ENCODE measurements at regions not wholly inside any gene's neighbourhood (a gene's known extent, or its start where the extent isn't known, plus 50 kb on each side); places are given as distances from the start of the nearest gene placed in this dataset.

- no peak for DNase-seq (ENCODE audit: low read depth)
These were observed 283.6 kb downstream of the ELAVL2 start for GRCh38 chr9:23542438-23542837.

GRCh38 chr9:23542927-23543326 is 283.1 kb downstream of the ELAVL2 start:
- no peak for DNase-seq (ENCODE audit: low read depth)

DNA sequence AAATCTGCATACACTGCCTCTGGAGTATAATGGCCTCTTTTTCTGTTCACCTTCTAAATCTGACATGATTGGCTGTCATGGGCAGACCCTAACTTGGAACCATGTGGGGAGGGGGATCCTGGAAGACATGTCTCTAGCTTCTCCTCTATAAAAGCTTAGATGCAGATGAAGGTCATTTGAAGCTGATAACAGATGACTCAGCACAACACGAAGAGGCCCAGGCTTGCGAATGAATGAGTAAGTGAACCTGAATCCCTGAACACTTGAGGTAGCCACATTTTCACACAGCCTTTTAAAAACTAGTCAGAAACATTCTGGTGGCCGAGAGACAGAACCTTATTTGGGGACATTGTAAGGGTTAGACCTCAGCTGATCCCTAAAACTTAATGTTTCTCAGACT is 282.6 kb downstream of the ELAVL2 start:
- DNase-seq (ENCODE audit: low read depth): no peak

- DNase-seq (ENCODE audit: low read depth): no peak
These were observed 280.3 kb downstream of the ELAVL2 start for GRCh38 chr9:23545728-23546127.

- no peak for DNase-seq (ENCODE audit: low read depth)
These were observed 274.7 kb downstream of the ELAVL2 start for GRCh38 chr9:23551311-23551721.

- DNase-seq (ENCODE audit: low read depth): no peak
These were observed 273.9 kb downstream of the ELAVL2 start for GRCh38 chr9:23551929-23552707.

- no peak for DNase-seq (ENCODE audit: low read depth)
These were observed 273.0 kb downstream of the ELAVL2 start for GRCh38 chr9:23552876-23553601.

DNA sequence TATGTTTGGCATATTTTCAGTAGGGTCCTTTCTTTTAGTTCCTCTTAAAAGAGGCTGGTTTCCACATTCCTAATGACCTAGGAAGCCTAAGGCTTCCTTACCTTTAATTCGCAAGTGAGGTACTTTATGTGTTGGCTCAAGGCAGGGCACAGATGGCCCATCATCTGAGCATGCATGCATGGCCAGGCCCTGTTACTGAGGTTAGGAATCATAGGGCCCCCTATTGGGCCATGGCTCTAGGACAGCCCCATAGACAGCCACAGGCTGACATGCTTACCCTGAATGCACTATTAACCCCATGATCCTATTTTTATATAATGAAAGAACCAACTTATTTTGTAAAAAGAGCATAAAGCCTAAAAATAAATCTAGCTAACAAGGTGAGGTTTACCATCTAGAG is 271.4 kb downstream of the ELAVL2 start:
- no peak for DNase-seq (ENCODE audit: low read depth)

DNA sequence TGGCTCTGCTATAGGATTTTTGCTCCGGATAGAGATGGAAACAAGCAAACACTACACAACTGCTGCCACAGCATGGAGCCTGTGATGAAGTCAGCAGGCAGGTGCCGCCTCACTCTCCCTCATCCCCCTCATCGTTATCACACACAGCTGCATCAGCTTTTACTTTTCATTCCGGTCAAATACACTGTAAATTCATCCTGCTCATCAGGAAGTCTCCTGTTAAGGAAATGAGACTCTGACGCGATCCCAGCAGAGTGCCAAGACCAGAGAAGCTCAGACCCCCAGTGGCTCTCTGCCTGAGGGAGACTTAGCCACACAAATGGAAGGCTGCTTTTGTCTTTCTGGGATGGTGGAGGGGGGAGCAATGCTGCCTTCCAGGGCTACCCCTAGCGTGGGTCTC is 270.2 kb downstream of the ELAVL2 start:
- DNase-seq (ENCODE audit: low read depth): no peak

DNA sequence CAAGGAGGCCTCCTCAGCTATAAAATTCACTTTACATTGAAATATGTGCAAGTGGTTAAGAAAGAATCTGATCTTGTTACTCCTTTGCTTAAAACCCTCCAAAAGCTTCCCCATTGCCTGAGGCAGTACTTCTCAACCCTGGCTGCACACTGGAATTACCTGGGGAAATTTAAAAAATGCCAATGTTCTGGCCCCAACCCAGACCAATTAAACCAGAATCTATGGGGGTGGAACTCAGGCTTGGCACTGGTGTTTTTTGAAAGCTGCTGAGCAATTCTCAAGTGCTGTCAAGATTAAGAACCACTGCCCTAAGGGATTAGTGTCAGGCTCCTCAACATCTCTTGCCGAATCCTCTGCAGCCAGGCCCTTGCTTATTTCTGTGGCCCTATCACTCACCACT is 269.6 kb downstream of the ELAVL2 start:
- no peak for DNase-seq (ENCODE audit: low read depth)

DNA sequence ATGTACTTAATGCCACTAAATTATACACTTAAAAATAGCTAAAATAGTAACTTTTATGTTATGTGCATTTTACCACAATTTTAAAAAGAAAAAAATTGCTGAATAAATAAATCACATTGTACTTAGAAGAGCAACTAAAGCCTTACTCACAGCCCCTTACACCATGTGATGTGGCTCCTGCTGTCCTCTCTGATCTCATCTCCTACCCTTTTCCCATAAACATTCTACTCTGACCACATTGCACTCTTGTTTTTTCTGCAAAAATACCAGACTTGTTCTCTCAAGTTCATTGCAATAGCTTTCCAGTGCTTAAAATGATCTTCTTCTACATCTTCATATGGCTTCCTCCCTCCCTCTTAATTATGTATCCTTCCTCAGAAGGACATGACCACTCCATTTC is 268.4 kb downstream of the ELAVL2 start:
- DNase-seq (ENCODE audit: low read depth): no peak

GRCh38 chr9:23559522-23559921 is 266.5 kb downstream of the ELAVL2 start:
- no peak for DNase-seq (ENCODE audit: low read depth)

- DNase-seq (ENCODE audit: low read depth): no peak
These were observed 262.5 kb downstream of the ELAVL2 start for GRCh38 chr9:23563517-23563916.

DNA sequence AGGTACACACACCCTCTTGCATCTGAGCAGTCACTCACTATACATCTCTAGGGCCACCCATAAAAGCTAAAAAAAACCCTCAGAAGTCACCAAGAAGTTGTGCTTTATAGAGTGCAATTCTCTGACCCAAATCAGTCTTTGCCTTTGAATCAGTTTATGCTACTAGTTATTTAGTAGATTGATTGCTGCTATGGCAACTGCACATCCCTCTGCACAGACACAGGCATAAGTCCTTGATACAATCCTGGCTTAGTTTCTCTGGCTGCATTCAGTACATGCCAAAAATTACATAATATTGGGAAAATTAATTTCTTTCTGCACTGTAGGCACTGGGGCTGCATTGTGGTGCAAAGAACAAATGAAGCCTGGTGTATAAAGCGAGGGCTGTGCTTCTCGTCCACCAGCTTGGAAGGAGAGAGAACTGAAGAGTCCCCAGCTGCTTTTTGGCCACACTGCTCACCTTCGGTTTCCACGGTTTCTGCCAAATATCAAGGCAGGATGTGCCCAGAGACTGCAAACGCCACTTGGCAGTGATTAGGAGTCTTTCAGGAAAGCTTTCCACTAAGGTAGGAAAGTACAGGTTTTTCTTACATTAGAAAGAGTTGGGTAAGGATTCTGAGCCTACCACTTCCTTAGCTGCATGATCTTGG is 258.4 kb downstream of the ELAVL2 start:
- DNase-seq (ENCODE audit: low read depth): no peak

- no peak for DNase-seq (ENCODE audit: low read depth)
These were observed 254.5 kb downstream of the ELAVL2 start for GRCh38 chr9:23571414-23572104.

- DNase-seq (ENCODE audit: low read depth): no peak
These were observed 252.2 kb downstream of the ELAVL2 start for GRCh38 chr9:23573800-23574199.

DNA sequence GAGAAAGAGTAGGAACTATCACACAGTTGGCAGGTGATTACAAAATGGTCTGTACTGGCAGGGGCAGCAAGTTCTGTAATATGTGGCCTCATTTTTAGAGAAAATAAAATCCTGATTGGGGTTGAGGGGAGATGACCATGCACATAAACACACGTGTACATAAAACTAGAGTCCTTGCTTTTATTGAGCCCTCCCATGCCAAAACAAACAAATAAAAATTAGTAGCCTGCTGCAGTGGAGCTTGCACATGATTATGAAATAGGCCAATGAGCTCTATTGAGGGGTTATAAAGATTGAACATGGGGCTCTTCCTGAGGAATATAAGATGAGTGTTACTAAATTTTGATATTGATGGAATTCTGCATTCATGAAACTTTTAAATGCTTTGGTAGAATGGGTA is 248.4 kb downstream of the ELAVL2 start:
- DNase-seq (ENCODE audit: low read depth): no peak

DNA sequence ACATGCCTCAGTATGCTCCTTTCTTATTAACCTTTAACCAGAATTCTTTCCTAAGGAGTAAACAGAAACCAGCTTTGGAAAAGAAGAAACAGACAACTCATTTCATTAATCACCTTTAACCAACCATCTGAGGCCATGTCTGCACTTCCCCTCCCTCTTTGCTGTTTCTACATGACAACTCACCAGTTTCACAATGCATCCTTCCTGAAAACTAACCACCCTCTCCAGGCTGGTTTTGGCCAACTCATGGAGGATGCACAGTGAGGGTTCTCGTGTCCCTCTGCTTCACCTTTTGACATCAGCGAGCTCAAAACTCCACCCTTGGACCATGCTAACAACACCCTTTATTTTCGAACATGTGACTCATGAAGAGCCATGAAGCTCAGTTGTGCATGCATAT is 244.1 kb downstream of the ELAVL2 start:
- no peak for DNase-seq (ENCODE audit: low read depth)

GRCh38 chr9:23582836-23583235 is 243.2 kb downstream of the ELAVL2 start:
- no peak for DNase-seq (ENCODE audit: low read depth)

DNA sequence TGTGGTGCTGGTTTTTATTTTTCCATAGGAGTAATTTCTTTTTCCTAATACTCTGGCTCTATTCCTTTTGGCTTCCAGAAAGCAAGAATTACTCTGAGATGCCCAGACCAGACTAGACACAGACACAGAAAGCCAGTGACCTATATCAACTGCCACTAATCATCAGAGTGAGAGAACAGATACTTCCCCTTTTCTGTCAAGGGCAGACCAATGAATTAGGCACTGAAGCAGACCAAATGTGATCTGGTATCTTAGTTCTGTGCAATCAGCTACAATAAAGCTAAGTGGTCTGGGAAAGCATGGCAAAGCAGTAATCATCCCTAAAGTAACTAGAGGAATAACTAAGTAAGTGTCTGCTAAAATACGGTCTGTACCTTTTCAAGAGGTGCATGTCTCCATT is 239.1 kb downstream of the ELAVL2 start:
- no peak for DNase-seq (ENCODE audit: low read depth)

DNA sequence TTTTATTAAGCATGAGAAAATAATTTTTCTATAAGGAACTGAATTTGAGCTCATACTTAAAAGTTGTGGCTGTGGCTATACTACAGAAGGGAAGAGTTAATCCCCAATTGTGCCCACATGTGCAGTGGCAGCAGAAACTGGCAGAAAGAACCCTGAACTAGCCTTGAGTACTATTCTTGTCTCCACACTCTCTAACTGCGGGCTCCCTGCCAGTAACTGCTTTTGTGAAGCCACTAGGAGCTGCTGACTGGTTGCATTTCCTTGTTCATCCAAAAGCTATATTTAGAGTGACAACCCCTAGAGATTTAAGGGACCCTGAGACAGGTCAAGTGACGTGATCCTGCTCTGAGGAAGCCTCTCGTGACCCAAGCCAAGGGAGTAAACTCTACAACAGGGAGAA is 238.6 kb downstream of the ELAVL2 start:
- no peak for DNase-seq (ENCODE audit: low read depth)

GRCh38 chr9:23587903-23588302 is 238.1 kb downstream of the ELAVL2 start:
- no peak for DNase-seq (ENCODE audit: low read depth)

All from fibroblast of the conjunctiva (primary cell).